Middle frontal gyrus (tissue), 1 donor: ENCODE measurements at regions not wholly inside any gene's neighbourhood (a gene's known extent, or its start where the extent isn't known, plus 50 kb on each side); places are given as distances from the start of the nearest gene placed in this dataset.
"Not testable (repeated sequence)": the region's sequence is repeated elsewhere in the genome, so short reads cannot be mapped to it uniquely, and the experiment has no call there.

Experiments
- DNase-seq: peaks from one replicate; pipeline ENCODE4 v3.0.0-alpha.2; 2015; ENCODE audit warnings: low spot score; ENCODE audit errors: extremely low spot score

- no peak for DNase-seq
Observed at GRCh38 chr2:57146951-57147350, 899.7 kb upstream of the VRK2 start.

- no peak for DNase-seq
Observed at GRCh38 chr2:57156231-57156924, 890.2 kb upstream of the VRK2 start.

- no peak for DNase-seq
Observed at GRCh38 chr2:57160976-57161375, 885.6 kb upstream of the VRK2 start.

GRCh38 chr2:57177176-57177575 is 869.4 kb upstream of the VRK2 start:
- no peak for DNase-seq

- no peak for DNase-seq
Observed at GRCh38 chr2:57180042-57180567, 866.5 kb upstream of the VRK2 start.

GRCh38 chr2:57180678-57181077 is 865.9 kb upstream of the VRK2 start:
- no peak for DNase-seq

- DNase-seq = no peak
Observed at GRCh38 chr2:57181315-57182038, 865.1 kb upstream of the VRK2 start.

- DNase-seq = no peak
Observed at GRCh38 chr2:57182916-57183315, 863.7 kb upstream of the VRK2 start.

GRCh38 chr2:57185568-57185967 is 861.0 kb upstream of the VRK2 start:
- no peak for DNase-seq

GRCh38 chr2:57190007-57190406 is 856.6 kb upstream of the VRK2 start:
- no peak for DNase-seq

GRCh38 chr2:57199663-57200062 is 846.9 kb upstream of the VRK2 start:
- no peak for DNase-seq

GRCh38 chr2:57204364-57204763 is 842.2 kb upstream of the VRK2 start:
- DNase-seq = no peak

GRCh38 chr2:57205241-57205640 is 841.4 kb upstream of the VRK2 start:
- DNase-seq = no peak

- DNase-seq = no peak
Observed at GRCh38 chr2:57207191-57207590, 839.4 kb upstream of the VRK2 start.

- no peak for DNase-seq
Observed at GRCh38 chr2:57209799-57210198, 836.8 kb upstream of the VRK2 start.

- DNase-seq = no peak
Observed at GRCh38 chr2:57210855-57211254, 835.8 kb upstream of the VRK2 start.

- DNase-seq = no peak
Observed at GRCh38 chr2:57217013-57217412, 829.6 kb upstream of the VRK2 start.

- no peak for DNase-seq
Observed at GRCh38 chr2:57218206-57218605, 828.4 kb upstream of the VRK2 start.

GRCh38 chr2:57229706-57230105 is 816.9 kb upstream of the VRK2 start:
- DNase-seq = not testable (repeated sequence)

GRCh38 chr2:57232341-57232740 is 814.3 kb upstream of the VRK2 start:
- not testable (repeated sequence) for DNase-seq

GRCh38 chr2:57251495-57251894 is 795.1 kb upstream of the VRK2 start:
- DNase-seq = not testable (repeated sequence)

- DNase-seq = not testable (repeated sequence)
Observed at GRCh38 chr2:57276408-57276807, 770.2 kb upstream of the VRK2 start.

- DNase-seq = no peak
Observed at GRCh38 chr2:57278451-57278850, 768.2 kb upstream of the VRK2 start.
